ENCODE measurements at regions not wholly inside any gene's neighbourhood (a gene's known extent, or its start where the extent isn't known, plus 50 kb on each side); places are given as distances from the start of the nearest gene placed in this dataset.
"Not testable (repeated sequence)": the region's sequence is repeated elsewhere in the genome, so short reads cannot be mapped to it uniquely, and the experiment has no call there.

GRCh38 chr10:3584926-3585784, 199.9 kb downstream of the KLF6 start:
- no peak for ATAC-seq
- no peak for DNase-seq (ENCODE audit: low spot score in 2 of 2)
- H3K9me3 Mint-ChIP-seq, result no peaks in the 10 kb centered on the region
- no peaks in the 10 kb centered on the region for H3K36me3 Mint-ChIP-seq
- H3K27ac Mint-ChIP-seq, result no peak overlapping the region

- DNase-seq (ENCODE audit: low spot score in 2 of 2) (no peak), ATAC-seq (no peak)
- Mint-ChIP-seq H3K9me3 (no peaks in the 10 kb centered on the region), H3K27ac (no peak overlapping the region), H3K36me3 (no peaks in the 10 kb centered on the region)
These were observed 204.4 kb downstream of the KLF6 start for GRCh38 chr10:3580565-3580964.

GRCh38 chr10:3579845-3580244, 205.2 kb downstream of the KLF6 start:
- no peak for ATAC-seq
- H3K36me3 Mint-ChIP-seq, result no peaks in the 10 kb centered on the region

GRCh38 chr10:3578682-3579081, 206.3 kb downstream of the KLF6 start:
- ATAC-seq (no peak), DNase-seq (ENCODE audit: low spot score in 2 of 2) (no peak)
- H3K36me3 Mint-ChIP-seq, result no peaks in the 10 kb centered on the region
- peak overlapping the region in 1 of 2 donors; percentile 27 for H3K27ac Mint-ChIP-seq
- no peaks in the 10 kb centered on the region for H3K9me3 Mint-ChIP-seq

More at GRCh38 chr10:3579845-3580244, 205.2 kb downstream of the KLF6 start:
- Mint-ChIP-seq H3K9me3 (no peaks in the 10 kb centered on the region), H3K27ac (no peak overlapping the region)
- DNase-seq (ENCODE audit: low spot score in 2 of 2), result no peak

- ATAC-seq (no peak), DNase-seq (ENCODE audit: low spot score in 2 of 2) (no peak)
- Mint-ChIP-seq H3K27ac (no peak overlapping the region), H3K9me3 (no peaks in the 10 kb centered on the region), H3K36me3 (no peaks in the 10 kb centered on the region)
These were observed 206.8 kb downstream of the KLF6 start for GRCh38 chr10:3578159-3578558.

- DNase-seq (ENCODE audit: low spot score in 2 of 2) (no peak), ATAC-seq (no peak)
- no peaks in the 10 kb centered on the region for H3K9me3 Mint-ChIP-seq
- H3K27ac Mint-ChIP-seq, result no peak overlapping the region
- H3K36me3 Mint-ChIP-seq, result no peaks in the 10 kb centered on the region
These were observed 210.6 kb downstream of the KLF6 start for GRCh38 chr10:3574451-3574850.

GRCh38 chr10:3573498-3573897, 211.5 kb downstream of the KLF6 start:
- Mint-ChIP-seq H3K36me3 (no peaks in the 10 kb centered on the region), H3K27ac (no peak overlapping the region), H3K9me3 (no peaks in the 10 kb centered on the region)
- ATAC-seq, result no peak
- DNase-seq (ENCODE audit: low spot score in 2 of 2), result no peak

GRCh38 chr10:3571310-3571825, 213.6 kb downstream of the KLF6 start:
- no peak for ATAC-seq
- Mint-ChIP-seq H3K9me3 (no peaks in the 10 kb centered on the region), H3K27ac (no peak overlapping the region), H3K36me3 (no peaks in the 10 kb centered on the region)
- DNase-seq (ENCODE audit: low spot score in 2 of 2), result no peak

- no peak overlapping the region for H3K27ac Mint-ChIP-seq
- H3K9me3 Mint-ChIP-seq, result no peaks in the 10 kb centered on the region
- H3K36me3 Mint-ChIP-seq, result no peaks in the 10 kb centered on the region
- DNase-seq (ENCODE audit: low spot score in 2 of 2), result no peak
- no peak for ATAC-seq
These were observed 214.1 kb downstream of the KLF6 start for GRCh38 chr10:3570855-3571266.

GRCh38 chr10:3570131-3570729, 214.8 kb downstream of the KLF6 start:
- no peak overlapping the region for H3K27ac Mint-ChIP-seq
- H3K36me3 Mint-ChIP-seq, result peaks cover 0 to 6% of the 10 kb centered on the region in 2 donors
- ATAC-seq (no peak), DNase-seq (ENCODE audit: low spot score in 2 of 2) (no peak)
- no peaks in the 10 kb centered on the region for H3K9me3 Mint-ChIP-seq

GRCh38 chr10:3568983-3569382, 216.0 kb downstream of the KLF6 start:
- DNase-seq (ENCODE audit: low spot score in 2 of 2), result no peak
- no peak for ATAC-seq
- H3K9me3 Mint-ChIP-seq, result no peaks in the 10 kb centered on the region
- H3K36me3 Mint-ChIP-seq, result peaks cover 0 to 8% of the 10 kb centered on the region in 2 donors
- no peak overlapping the region for H3K27ac Mint-ChIP-seq

- ATAC-seq (no peak), DNase-seq (ENCODE audit: low spot score in 2 of 2) (no peak)
- no peaks in the 10 kb centered on the region for H3K9me3 Mint-ChIP-seq
- peaks cover 0 to 8% of the 10 kb centered on the region in 2 donors for H3K36me3 Mint-ChIP-seq
- H3K27ac Mint-ChIP-seq, result no peak overlapping the region
These were observed 216.6 kb downstream of the KLF6 start for GRCh38 chr10:3568392-3568791.

GRCh38 chr10:3567291-3567963, 217.6 kb downstream of the KLF6 start:
- DNase-seq (ENCODE audit: low spot score in 2 of 2) (no peak), ATAC-seq (no peak)
- no peak overlapping the region for H3K27ac Mint-ChIP-seq
- peaks cover 0 to 8% of the 10 kb centered on the region in 2 donors for H3K36me3 Mint-ChIP-seq
- H3K9me3 Mint-ChIP-seq, result no peaks in the 10 kb centered on the region

- no peak for ATAC-seq
- Mint-ChIP-seq H3K9me3 (no peaks in the 10 kb centered on the region), H3K27ac (no peak overlapping the region), H3K36me3 (peaks cover 0 to 8% of the 10 kb centered on the region in 2 donors)
- no peak for DNase-seq (ENCODE audit: low spot score in 2 of 2)
These were observed 218.4 kb downstream of the KLF6 start for GRCh38 chr10:3566627-3567026.

- Mint-ChIP-seq H3K9me3 (no peaks in the 10 kb centered on the region), H3K36me3 (peaks cover 0 to 8% of the 10 kb centered on the region in 2 donors), H3K27ac (no peak overlapping the region)
- ATAC-seq (no peak), DNase-seq (ENCODE audit: low spot score in 2 of 2) (no peak)
These were observed 220.5 kb downstream of the KLF6 start for GRCh38 chr10:3564346-3565002.

GRCh38 chr10:3563298-3563697, 221.7 kb downstream of the KLF6 start:
- ATAC-seq (peak; percentile 94), DNase-seq (ENCODE audit: low spot score in 2 of 2) (peak in 1 of 2 donors; percentile 16)
- H3K36me3 Mint-ChIP-seq, result peaks cover 0 to 8% of the 10 kb centered on the region in 2 donors
- H3K9me3 Mint-ChIP-seq, result no peaks in the 10 kb centered on the region
- H3K27ac Mint-ChIP-seq, result no peak overlapping the region

- H3K36me3 Mint-ChIP-seq; H3K9me3 Mint-ChIP-seq; H3K27ac Mint-ChIP-seq; DNase-seq (ENCODE audit: low spot score in 2 of 2); ATAC-seq: not testable (repeated sequence)
These were observed 224.4 kb downstream of the KLF6 start for GRCh38 chr10:3560628-3561027.
